MM.1S (cell line): ENCODE measurements at regions not wholly inside any gene's neighbourhood (a gene's known extent, or its start where the extent isn't known, plus 50 kb on each side); places are given as distances from the start of the nearest gene placed in this dataset.

Experiments used
- CTCF ChIP-seq: fragments of 300-600 bp; sonication (generic); IDR thresholded peaks from 2 replicates; pipeline ENCODE4 v1.5.1; 2016; ENCODE audit warnings: antibody characterized with exemption, low read length, mixed read lengths
- EZH2 ChIP-seq: fragments of 300-600 bp; sonication (generic); optimal IDR thresholded peaks from 2 replicates; pipeline ENCODE3; 2017; ENCODE audit warnings: low read depth, mild to moderate bottlenecking, antibody characterized with exemption, low read length, mixed read lengths

GRCh38 chr12:102696045-102696444, 215.7 kb upstream of the IGF1 start:
- TF ChIP-seq EZH2 (no peak), CTCF (no peak)
